Esophagus muscularis mucosa (tissue), 4 donors: ENCODE measurements at regions not wholly inside any gene's neighbourhood (a gene's known extent, or its start where the extent isn't known, plus 50 kb on each side); places are given as distances from the start of the nearest gene placed in this dataset.

Experiments used
- DNase-seq: peaks from one replicate; pipeline ENCODE4 v3.0.0-alpha.2; 2017; ENCODE audit errors: extremely low spot score
- H3K27ac ChIP-seq, 4 donors: fragments of 200-600 bp; sonication (generic); replicated peaks in 1 of 4; 1 replicate in 3 of 4; 2 replicates in 1 of 4; pipeline ENCODE4 v1.5.1; 2016 to 2019; ENCODE audit warnings: mild to moderate bottlenecking in 1 of 4
- H3K27me3 ChIP-seq, 4 donors: fragments of 200-600 bp; sonication (generic); one replicate each; pipeline versions ENCODE4 v1.5.1 to v1.6.0; 2016 to 2019
- H3K36me3 ChIP-seq, 4 donors: fragments of 200-600 bp; sonication (generic); one replicate each; pipeline ENCODE4 v1.5.1; 2016 to 2019
- H3K4me1 ChIP-seq, 4 donors: fragments of 200-600 bp; sonication (generic); one replicate each; pipeline ENCODE4 v1.5.1; 2016 to 2019
- H3K4me3 ChIP-seq, 4 donors: fragments of 200-600 bp; sonication (generic); 1 replicate in 2 of 4; 2 replicates in 2 of 4; pipeline ENCODE4 v1.5.1; 2016 to 2019; ENCODE audit warnings: mild to moderate bottlenecking in 4 of 4, moderate library complexity in 1 of 4
- H3K9me3 ChIP-seq, 4 donors: fragments of 200-600 bp; sonication (generic); 1 replicate in 3 of 4; 2 replicates in 1 of 4; pipeline ENCODE4 v1.5.1; 2016 to 2019
- CTCF ChIP-seq, 3 experiments: fragments of 200-600 bp in 2 of 3; fragments of 450-650 bp in 1 of 3; sonication (generic) in 2 of 3; IDR thresholded peaks; one replicate each; pipeline ENCODE4 v1.5.1; 2017 to 2019; ENCODE audit warnings: antibody characterized with exemption in 3 of 3, mild to moderate bottlenecking in 2 of 3, moderate library complexity in 1 of 3
- EP300 ChIP-seq: sonication (generic); formaldehyde crosslinking; IDR thresholded peaks from one replicate; pipeline ENCODE4 v1.6.1; 2017; ENCODE audit warnings: antibody characterized with exemption
- POLR2A ChIP-seq: fragments of 450-650 bp; IDR thresholded peaks from one replicate; pipeline ENCODE4 v1.6.1; 2017; ENCODE audit warnings: antibody characterized with exemption, moderate library complexity, mild to moderate bottlenecking, low read depth
- POLR2AphosphoS5 ChIP-seq, 2 donors: sonication (generic); formaldehyde crosslinking; IDR thresholded peaks; one replicate each; pipeline ENCODE4 v1.6.1; 2017; ENCODE audit warnings: antibody characterized with exemption in 2 of 2
- WGBS: methylation state at CpG from one replicate; pipeline ENCODE4 v1.1.5; 2018; 5-methylcytosine and 5-hydroxymethylcytosine counted together
- intact Hi-C: fragments of 100-400 bp; cut with DNase I; formaldehyde crosslinking; loops from one replicate; pipeline ENCODE4 v1.15.1; 2023

GRCh38 chr15:99449514-99449913 is 116.3 kb upstream of the MEF2A start:
- intact Hi-C loops, result no loop called here
- no peak overlapping the region for H3K27ac ChIP-seq
- H3K4me3 ChIP-seq, result no peak overlapping the region
- 80% methylated on average over 4 of the region's 4 CpGs for WGBS
- TF ChIP-seq POLR2AphosphoS5 (IDR thresholded peaks at IDR 0.05) (no peak), CTCF (IDR thresholded peaks at IDR 0.05) (no peak), POLR2A (no peak), EP300 (no peak)
- no peak for DNase-seq
- H3K9me3 ChIP-seq, result no peaks in the 10 kb centered on the region
- H3K4me1 ChIP-seq, result peaks cover 56 to 60% (median 59%) of the 10 kb centered on the region in 4 donors
- H3K27me3 ChIP-seq, result no peaks in the 10 kb centered on the region
- H3K36me3 ChIP-seq, result no peaks in the 10 kb centered on the region

GRCh38 chr15:99450896-99451358 is 114.9 kb upstream of the MEF2A start:
- intact Hi-C loops, result no loop called here
- DNase-seq, result no peak
- Histone ChIP-seq H3K4me3 (peak overlapping the region in 1 of 4 donors; percentile 9), H3K27ac (peak overlapping the region; percentile 44 to 86 (median 80)), H3K27me3 (no peaks in the 10 kb centered on the region), H3K4me1 (peaks cover 68 to 74% (median 72%) of the 10 kb centered on the region in 4 donors), H3K9me3 (no peaks in the 10 kb centered on the region), H3K36me3 (no peaks in the 10 kb centered on the region)
- TF ChIP-seq POLR2A (no peak), CTCF (IDR thresholded peaks at IDR 0.05) (no peak), EP300 (no peak), POLR2AphosphoS5 (IDR thresholded peaks at IDR 0.05) (peak; percentile 40 to 52)
- 43% methylated on average over 14 of the region's 14 CpGs for WGBS

- peak overlapping the region; percentile 44 to 86 (median 80) for H3K27ac ChIP-seq
- no peak for DNase-seq
Measured at GRCh38 chr15:99451484-99451883, 114.3 kb upstream of the MEF2A start.

GRCh38 chr15:99452010-99452409 is 113.8 kb upstream of the MEF2A start:
- TF ChIP-seq EP300 (no peak), POLR2A (no peak), CTCF (IDR thresholded peaks at IDR 0.05) (no peak), POLR2AphosphoS5 (IDR thresholded peaks at IDR 0.05) (no peak)
- intact Hi-C loops, result no loop called here

More at GRCh38 chr15:99451484-99451883, 114.3 kb upstream of the MEF2A start:
- no peaks in the 10 kb centered on the region for H3K9me3 ChIP-seq
- WGBS, result 94% methylated on average over 3 of the region's 3 CpGs
- H3K36me3 ChIP-seq, result no peaks in the 10 kb centered on the region
- intact Hi-C loops, result no loop called here
- no peak overlapping the region for H3K4me3 ChIP-seq
- no peaks in the 10 kb centered on the region for H3K27me3 ChIP-seq
- peaks cover 70 to 77% (median 73%) of the 10 kb centered on the region in 4 donors for H3K4me1 ChIP-seq
- TF ChIP-seq CTCF (IDR thresholded peaks at IDR 0.05) (no peak), POLR2AphosphoS5 (IDR thresholded peaks at IDR 0.05) (no peak), POLR2A (no peak), EP300 (no peak)

More at GRCh38 chr15:99452010-99452409, 113.8 kb upstream of the MEF2A start:
- WGBS, result 94% methylated on average over 11 of the region's 11 CpGs
- Histone ChIP-seq H3K4me3 (no peak overlapping the region), H3K9me3 (no peaks in the 10 kb centered on the region), H3K27me3 (no peaks in the 10 kb centered on the region), H3K27ac (peak overlapping the region; percentile 61 to 86 (median 80)), H3K36me3 (no peaks in the 10 kb centered on the region), H3K4me1 (peaks cover 69 to 77% (median 71%) of the 10 kb centered on the region in 4 donors)
- no peak for DNase-seq
